HG02759 (cell line): ENCODE measurements at regions not wholly inside any gene's neighbourhood (a gene's known extent, or its start where the extent isn't known, plus 50 kb on each side); places are given as distances from the start of the nearest gene placed in this dataset.
A peak's percentile ranks its signal among the peaks of the same experiment; 100 is the strongest.

Experiments
- ATAC-seq: cut with Tn5 transposase; IDR thresholded peaks from one replicate; pipeline ENCODE4 v1.9.1; 2021; ENCODE audit warnings: mild to moderate bottlenecking, moderate library complexity; ENCODE audit not compliant: unreplicated experiment

- no peak for ATAC-seq
Measured at GRCh38 chr5:120199559-120199958, 264.5 kb upstream of the PRR16 start.

DNA sequence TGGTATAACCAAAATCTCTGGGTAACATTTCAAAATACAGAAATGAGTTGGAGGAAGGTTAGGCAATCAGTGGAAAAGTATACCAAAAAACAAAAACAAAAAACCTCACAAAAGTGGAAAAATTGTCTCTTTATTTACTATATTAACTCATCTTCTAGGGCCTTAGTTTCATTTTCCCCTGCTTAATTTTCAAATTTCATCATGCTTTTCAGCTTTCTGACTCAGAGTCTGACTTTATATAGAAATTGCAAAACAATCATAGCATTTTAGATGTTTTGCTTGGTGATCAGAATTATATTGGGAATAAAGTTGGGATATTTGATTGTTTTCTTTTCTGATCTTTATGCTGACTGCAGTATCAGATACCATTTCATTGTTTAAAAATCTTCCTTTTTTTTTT is 257.0 kb upstream of the PRR16 start:
- ATAC-seq: no peak

- no peak for ATAC-seq
Measured at GRCh38 chr5:120217001-120217400, 247.1 kb upstream of the PRR16 start.

DNA sequence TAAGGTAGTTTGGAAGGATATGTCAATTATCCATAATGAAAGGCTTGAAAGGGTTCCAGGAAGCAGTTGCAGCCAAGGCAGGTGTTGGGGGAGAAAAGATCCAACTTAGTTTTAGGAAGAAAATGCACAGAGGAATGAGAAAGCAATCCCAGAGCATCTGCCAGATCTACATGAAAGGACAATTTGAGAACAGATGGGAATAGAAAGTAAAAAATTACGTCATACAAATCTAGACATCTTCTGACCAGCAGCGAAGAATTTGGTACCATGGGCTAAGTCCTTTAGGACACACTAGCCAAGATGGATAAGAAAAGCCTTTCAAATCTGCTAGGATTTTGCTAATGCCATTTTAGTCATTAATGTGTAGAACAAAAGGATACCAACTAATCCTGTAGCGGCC is 244.1 kb upstream of the PRR16 start:
- ATAC-seq: no peak

- no peak for ATAC-seq
Measured at GRCh38 chr5:120225524-120225923, 238.6 kb upstream of the PRR16 start.

DNA sequence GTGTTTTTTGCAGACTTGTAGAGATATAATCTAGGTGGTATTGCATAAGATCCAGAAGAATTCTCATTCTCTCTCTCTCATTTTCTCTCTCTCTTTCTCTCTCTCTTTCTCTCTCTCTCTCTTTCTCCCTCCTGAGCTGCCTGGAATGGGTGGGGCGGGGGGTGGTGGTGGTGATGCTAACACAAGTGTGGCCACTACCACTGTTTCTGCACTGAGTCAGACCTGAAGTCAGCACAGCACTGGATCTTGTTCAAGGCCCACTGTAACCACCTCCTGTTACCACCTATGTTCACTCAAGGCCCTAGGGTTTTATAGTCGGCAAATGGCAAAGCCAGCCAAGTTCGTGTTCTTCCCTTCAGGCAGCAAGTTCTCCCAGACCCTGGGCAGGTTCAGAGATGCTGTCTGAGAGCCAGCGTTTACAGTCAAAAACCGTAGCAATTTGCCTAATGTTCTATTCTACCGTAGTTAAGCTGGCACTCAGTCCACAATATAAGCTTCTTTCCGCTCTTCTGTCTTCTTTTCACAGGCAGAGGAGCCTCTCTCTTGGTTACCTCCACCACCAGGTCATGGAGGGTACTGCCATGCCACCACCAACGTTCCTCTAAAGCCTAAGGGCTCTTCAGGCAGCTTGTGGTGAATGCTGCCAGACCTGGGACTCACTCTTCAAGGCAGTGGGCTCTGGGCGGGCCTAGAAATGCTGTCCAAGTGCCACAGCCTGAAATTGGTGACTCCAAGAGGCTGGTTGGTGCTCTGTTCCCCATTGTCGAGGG is 235.7 kb upstream of the PRR16 start:
- ATAC-seq: no peak

DNA sequence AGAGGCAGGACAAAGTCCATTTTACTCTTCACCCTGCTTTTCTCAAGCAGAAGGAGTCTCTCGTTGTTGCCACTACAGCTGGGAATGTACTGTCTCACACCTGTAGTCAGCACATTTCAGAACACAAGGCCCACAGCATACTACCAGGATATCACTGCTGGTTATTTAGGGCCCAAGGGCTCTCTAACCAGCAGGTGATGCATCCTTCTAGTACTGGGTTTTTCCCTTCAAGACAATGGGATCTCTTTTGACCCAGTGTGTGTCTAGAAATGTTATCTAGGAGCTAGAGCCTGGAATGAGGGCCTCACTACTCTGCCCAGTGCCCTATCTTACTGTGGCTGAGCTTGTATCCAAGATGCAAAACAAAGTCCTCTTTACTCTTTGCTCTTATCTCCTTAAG is 235.1 kb upstream of the PRR16 start:
- ATAC-seq: no peak

DNA sequence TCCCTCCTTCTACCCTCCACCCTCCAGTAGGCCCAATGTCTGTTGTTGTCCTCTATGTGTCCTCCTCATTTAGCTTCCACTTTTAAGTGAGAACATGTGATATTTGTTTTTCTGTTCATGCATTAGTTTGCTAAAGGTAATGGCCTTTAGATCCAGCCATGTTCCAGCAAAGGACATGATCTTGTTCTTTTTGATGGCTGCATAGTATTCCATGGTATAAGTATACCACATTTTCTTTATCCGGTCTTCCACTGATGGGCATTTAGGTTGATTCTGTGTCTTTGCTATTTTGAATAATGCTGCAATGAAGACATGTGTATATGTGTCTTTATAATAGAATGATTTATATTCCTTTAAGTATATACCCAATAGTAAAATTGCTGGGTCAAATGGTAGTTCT is 232.5 kb upstream of the PRR16 start:
- ATAC-seq: no peak

DNA sequence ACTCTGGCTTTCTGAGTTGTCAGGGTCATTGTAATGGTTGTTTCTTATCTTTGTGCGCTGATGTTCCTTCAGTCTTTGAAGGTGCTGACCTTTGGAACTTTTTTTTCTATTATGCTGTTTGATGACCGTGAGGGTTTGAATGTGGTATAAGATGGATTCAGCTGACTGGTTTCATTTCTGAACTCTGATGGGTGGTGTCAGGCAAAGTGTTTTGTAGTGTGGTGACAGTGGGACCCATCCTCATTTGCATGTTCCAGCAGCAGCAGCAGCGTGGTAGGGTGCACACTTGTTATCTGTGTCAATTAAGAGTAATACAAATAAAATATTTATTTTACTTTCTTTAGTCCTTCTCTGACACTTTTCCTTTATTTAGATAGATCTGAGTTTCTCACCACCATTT is 227.7 kb upstream of the PRR16 start:
- ATAC-seq: peak; percentile 66

DNA sequence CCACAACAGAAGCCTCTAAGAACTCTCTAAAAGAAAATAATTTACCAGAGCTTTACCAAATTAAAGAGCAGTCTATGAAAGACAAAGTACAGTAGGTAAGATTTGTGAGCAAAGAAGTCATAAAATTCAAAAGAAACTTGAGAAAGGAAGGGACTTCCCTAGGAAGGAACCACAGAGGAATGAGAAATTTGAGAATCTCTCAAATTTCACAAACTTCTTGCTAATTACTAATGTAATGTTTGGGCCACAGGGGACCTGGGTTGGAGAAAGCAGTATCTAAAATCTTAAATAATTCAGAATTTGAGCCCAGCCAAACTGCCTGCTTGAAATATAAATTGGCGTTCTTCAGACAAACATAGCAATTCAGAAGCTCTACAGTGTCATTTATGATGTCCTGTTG is 225.0 kb upstream of the PRR16 start:
- no peak for ATAC-seq

GRCh38 chr5:120240706-120241105 is 223.4 kb upstream of the PRR16 start:
- no peak for ATAC-seq

GRCh38 chr5:120241400-120241799 is 222.7 kb upstream of the PRR16 start:
- ATAC-seq: no peak

DNA sequence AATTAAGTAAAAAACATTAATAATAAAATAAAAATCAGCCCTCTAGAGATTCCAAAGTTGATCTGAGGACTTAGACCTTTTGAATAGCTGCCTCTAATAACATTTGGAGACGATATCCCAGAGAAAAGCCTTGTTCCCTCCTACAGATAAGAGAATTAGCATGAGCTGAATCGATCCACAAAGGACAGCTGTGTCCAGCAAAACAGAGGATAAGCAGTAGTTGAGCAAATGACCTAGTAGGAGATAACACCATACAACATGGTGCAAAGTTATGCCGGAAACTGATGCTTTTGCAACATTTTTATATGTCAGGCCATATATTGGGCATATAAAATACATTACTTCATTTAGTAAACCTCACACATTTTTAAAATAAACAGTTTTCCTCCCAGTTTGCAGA is 212.2 kb upstream of the PRR16 start:
- ATAC-seq: no peak

DNA sequence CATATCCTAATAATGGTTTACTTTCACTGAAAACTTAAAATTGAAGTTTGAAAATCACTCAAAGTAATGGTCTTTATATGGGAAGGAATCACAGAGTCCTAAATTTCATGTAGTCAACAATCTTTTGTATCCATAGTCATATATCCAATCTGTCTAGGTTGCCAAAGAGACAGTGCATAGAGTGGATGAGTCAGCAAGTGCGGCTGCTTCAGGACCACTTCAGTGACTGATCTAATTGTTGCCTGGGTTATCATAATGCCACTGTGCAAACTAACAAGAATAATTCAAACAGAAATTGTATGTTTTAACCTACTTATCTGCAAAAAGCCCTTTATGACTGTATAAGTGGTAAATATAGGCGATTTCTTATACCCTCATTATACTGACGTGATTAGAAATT is 211.3 kb upstream of the PRR16 start:
- ATAC-seq: no peak

- ATAC-seq: no peak
Measured at GRCh38 chr5:120254385-120254784, 209.7 kb upstream of the PRR16 start.

GRCh38 chr5:120255214-120255613 is 208.9 kb upstream of the PRR16 start:
- ATAC-seq: no peak

DNA sequence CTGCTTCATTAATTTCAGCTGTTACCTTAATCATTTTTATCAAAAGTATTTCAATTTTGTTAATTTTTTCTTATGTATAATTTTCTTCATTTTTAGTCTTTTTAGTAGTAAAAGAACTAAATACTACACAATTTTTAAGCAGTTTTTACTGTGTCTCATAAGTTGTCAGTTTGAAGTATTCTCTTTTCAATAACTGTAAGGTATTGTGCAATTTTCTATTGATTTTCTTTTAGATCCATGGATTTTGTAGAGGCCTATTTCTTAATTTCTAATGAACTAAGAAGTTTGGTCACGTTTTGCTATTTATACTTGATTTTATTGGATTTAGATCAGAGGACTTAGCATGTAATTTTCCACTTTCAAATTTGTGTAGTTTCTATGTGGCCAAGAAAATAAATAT is 207.7 kb upstream of the PRR16 start:
- no peak for ATAC-seq

DNA sequence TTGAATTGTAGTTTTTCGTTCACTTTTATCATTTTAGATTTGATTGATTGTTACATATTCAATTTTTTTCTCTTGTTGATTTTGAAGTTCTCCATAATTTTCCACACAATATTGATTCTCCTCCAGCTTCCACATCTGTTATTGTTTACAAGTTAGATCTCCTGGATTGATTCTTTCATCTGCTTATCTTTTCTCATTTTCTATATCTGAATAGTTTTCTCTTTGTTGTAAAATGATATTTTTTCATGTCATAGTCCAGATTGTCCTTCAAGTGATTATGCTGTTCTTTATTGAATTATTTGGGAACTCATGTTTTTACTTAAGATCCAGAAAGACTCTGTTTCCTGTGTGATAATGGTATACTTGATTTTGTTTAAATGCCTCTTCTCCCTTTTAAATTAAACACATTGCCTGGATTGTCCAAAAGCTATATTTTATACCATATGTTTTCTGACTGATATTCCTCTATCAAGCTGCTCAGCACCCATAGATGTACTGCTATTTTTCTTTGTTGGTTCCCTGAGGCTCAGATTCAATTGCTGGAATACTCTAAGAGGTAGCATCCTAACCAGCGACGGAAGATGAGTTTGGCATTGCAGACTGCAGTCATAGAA is 206.6 kb upstream of the PRR16 start:
- ATAC-seq: no peak

DNA sequence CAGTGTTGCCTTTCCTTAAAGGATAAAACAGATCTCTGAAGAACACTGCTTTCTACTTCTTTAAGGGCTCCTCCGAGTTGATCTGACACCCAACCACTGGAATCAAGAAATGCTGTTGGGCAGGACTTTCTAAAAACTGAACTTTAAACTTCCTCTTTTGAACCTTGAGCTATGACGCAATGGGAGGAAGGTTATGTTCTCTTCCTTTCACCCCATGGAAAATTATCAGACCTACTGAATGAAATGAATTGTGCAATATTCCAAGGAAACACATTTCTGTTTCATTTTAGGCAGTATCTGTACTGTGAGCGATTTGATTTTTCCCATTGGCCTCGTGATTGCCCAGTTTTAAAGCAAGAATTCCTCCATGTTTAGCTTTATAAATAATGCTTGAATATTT is 206.0 kb upstream of the PRR16 start:
- ATAC-seq: peak; percentile 82

DNA sequence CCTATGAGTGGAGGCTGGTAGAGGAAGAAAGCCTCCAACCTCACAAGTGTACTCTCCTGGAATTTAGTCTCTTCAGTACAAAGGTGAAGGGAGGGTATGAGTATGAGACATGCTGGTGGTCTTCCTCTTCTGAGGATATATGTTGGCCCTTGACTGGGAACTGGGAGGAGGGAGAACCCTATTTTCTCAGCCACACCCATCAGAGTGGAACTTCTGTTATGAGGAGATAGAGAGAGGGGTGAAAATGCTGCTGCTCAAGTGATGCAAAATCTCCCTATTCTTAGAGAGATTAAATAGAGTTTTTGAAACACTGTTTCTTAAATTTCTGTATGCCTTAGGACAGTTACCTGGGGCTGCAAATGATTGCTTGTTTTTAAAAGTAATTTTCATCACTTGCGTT is 203.4 kb upstream of the PRR16 start:
- ATAC-seq: no peak

DNA sequence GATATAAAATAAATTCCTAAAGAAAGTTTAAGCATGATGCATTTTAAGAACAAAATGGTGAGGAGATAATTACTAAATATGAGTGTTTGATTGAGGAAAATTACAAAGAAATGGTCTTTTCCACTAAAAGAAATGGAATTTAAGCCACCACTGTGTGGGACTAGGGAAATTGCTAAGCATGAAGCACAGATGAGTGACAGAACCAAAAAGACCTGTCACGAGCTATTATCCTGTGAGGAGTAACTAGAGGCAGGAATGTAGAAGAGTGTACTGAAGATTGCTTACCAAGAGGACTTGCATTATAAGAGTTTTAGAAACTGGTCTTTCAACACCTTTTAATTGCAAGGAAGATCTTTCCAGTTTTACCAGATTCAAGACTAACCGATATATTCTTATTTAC is 193.6 kb upstream of the PRR16 start:
- ATAC-seq: no peak

DNA sequence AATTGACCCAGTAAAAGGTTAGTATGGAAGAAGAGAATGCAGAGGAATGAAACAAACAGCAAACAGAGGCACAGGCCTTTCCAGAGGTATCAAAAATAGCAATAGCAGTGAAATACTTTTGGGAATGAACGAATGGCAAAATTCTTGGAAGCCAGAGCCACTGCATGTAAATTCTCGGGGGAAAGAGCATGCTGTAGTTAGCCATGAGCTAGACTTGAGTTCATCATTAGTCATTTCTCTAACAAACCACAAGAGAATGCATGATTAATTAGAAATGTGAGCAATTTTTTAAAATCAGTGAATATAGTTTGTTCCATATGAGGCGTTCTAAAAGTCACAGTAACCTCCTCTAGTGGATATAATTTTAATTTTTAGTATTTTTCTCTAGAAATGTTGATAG is 170.3 kb upstream of the PRR16 start:
- ATAC-seq: no peak

DNA sequence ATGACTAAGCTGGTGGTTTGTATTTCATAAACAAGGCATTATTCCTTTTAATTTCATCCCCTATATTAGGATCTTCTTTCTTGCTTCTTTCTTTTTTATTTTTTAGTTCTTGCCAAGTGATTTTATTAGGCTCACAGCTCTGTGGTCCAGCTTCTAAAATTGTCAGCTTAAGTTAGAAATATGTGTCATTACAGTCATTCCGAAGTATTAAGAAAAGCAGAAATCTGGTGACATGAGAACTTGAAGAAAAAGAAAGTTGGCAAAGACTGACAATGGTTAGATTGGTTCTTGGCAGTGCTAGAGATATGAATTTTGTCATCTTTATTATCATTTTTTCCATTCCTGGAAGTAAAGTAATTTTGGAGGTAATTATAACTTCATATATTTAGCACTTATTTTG is 166.5 kb upstream of the PRR16 start:
- no peak for ATAC-seq
